ENCODE measurements at regions not wholly inside any gene's neighbourhood (a gene's known extent, or its start where the extent isn't known, plus 50 kb on each side); places are given as distances from the start of the nearest gene placed in this dataset.

GRCh38 chr17:34874478-34874877, 86.8 kb downstream of the CCT6B start:
- no peak for DNase-seq

DNA sequence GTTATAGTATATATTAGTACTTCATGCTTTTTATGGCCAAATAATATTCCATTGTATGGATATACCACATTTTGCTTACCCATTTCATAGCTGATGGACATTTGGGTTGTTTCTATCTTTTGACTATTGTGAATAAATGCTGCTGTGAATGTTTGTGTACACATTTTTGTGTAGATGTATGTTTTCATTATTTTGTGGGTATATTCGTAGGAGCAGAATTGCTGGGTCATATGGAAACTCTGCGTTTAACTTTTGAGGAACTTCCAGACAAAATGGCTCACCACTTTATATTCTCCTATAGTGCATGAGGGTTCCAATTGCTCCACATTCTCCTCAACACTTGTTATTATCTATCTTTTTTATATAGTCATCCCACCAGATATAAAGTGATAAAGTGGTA, 88.6 kb downstream of the CCT6B start:
- no peak for DNase-seq

DNA sequence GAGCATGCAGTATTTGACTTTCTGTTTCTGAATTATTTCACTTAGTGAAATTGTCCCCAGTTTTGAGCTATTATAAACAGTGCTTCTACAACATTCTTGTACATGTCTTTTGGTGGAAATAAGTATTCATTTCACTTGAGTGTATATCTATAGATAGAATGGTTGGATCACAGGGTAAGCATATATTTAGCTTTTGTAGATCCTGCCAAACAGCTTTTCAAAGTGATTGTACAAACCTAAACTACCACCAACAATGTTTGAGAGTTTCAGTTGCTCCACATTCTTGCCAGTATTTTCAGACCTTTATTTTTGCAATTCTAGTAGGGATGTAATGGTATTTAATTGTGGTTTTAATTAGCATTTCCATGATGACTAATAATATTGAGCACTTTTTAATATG, 91.6 kb downstream of the CCT6B start:
- no peak for DNase-seq

- no peak for DNase-seq
Measured at GRCh38 chr17:34865716-34866115, 95.5 kb downstream of the CCT6B start.

DNA sequence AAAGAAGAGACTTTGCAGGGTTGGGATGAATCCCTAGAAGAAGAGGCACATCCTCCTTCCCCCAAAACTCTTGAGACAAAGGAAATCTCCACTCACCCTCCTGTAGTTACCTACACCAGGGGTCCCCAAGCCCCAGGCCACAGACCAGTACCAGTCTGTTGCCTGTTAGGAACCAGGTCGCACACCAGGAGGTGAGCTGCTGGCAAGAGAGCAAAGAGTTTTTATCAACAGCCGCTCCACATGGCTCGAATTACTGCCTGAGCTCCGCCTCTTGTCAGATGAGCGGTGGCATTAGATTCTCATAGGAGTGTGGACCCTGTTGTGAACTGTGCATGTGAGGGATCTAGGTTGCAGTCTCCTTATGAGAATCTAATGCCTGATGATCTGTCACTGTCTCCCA, 98.9 kb downstream of the CCT6B start:
- no peak for DNase-seq

DNA sequence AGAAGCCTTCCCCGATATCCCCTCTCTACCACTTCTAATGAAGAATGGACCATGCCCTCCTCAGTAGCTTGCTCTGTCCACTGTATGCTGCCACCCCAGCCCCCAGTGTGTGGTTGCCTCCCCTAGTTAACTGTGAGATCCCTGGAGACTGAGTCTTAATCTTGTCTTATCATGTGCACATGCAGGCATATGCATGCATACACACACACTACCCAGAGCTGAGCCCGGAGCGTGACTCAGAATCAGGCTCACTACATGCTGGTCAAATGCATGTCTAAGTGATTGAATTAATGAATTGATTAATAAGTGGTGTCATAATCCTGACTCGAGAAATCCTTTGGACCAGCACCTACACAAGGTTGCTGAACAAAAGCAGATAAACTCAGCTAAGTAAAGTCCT, 99.4 kb downstream of the CCT6B start:
- no peak for DNase-seq

- no peak for DNase-seq
Measured at GRCh38 chr17:34859652-34860051, 101.6 kb downstream of the CCT6B start.

DNA sequence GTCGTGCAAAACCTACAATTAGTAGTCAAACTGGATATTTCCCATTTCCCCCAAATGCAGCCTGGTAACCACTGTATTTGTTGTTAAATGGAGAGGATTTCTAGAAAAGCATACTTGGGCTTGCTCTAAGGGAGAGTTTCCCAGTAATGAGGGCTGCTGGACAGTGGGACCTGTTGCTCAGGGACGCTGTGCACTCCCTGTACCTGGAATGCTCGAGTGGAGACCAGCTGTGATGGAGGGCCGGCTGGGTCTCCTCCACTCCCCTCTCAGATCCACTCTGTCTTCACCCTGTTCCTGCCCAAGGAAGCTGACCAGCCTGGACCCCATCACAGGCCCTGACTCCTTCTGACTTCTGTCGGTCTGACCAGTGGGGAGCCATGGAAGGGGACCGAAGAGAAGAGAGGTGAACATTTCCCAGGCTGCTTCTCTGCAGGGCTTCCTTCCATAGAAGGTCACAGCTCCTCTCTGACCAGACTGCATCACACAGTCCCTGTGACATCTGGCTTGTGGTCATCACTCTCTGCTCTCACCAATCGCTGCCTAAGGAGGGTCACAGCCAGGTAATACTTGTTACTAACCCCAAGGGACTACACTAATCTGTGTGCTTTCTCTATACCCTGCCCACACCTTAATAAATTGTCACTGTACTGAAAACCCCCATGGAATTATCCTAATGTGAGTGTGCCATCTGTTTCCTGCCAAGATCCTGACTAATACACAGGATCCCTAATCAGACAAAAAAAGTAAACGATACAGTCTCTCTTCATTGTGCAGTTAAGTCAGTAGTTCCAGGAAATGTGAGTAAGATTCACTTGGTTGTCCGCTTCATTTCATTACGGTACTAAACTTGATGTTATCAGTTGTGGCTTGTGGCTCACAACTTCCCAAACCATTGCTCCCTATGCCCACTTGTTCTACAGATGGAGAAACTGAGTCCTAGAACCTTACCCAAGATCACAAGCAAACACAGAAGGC, 102.4 kb downstream of the CCT6B start:
- DNase-seq = no peak

GRCh38 chr17:34853924-34854323, 107.3 kb downstream of the CCT6B start:
- DNase-seq = no peak

- no peak for DNase-seq
Measured at GRCh38 chr17:34852614-34853013, 108.6 kb downstream of the CCT6B start.

DNA sequence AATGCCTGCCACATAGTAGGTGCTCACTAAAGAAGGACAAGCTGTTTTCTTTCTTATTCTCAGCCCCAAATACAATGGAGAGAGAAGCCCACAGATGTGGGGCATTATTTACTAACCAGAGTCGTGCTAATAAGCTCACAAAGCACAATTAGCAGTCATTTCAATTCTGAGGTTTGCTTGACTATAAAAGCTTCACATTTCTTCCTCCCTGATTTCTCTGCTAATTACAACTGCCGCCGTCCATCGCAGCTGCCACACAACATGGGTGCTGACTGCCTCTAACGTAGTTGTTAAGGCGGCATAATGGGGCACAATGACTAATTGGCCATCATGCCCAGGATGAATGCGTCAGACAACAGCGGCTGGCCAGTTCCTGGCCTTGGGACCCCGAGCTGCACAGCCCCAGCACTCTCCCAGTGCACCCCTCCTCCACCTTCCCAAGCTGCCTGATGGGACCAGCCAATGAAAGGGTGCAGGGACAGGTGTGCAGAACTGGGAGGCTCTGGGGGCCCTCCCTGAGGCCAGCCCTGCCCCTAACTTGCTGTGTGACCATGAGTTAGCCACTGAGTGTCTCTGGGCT, 109.2 kb downstream of the CCT6B start:
- DNase-seq = no peak

GRCh38 chr17:34850964-34851363, 110.3 kb downstream of the CCT6B start:
- DNase-seq = no peak

GRCh38 chr17:34850023-34850422, 111.2 kb downstream of the CCT6B start:
- DNase-seq = no peak

DNA sequence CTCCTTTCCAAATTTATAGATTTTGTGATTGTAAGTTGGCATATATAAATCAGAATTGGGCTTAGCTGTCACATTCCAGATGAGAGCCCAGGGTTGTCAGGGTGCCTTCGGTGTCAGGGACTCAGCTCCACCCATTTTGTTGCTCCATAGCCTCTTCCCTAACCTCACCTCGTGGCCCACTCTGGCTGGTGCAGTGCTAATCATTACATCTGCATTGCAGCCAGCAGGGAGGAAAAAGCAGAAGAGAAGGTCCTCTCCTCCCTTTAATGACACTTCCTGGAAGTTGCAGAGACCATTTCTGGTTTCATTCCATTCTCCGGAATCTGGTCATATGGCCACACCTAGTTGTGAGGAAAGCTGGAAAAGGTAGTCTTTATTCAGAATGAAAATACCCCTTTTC, 113.3 kb downstream of the CCT6B start:
- no peak for DNase-seq

DNA sequence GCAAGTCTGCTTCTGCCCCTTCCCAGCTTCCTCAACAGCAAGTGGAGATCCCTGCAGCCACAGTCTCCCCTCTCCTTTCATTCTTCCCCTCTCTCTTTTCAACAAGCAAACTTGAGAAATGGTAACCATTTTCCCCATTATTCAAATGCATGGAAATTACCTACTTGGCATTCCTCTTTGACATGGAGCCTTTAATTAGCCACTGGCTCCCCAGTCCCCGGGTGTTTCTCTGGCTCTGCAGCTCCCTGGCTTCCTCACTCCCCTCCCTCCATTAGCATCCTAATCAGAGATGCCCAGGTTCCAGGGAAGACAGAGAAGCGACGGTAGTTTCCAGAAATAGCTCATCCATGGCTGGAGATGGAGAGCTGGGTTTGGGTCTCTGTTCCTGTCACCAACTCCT, 116.0 kb downstream of the CCT6B start:
- DNase-seq = no peak

DNA sequence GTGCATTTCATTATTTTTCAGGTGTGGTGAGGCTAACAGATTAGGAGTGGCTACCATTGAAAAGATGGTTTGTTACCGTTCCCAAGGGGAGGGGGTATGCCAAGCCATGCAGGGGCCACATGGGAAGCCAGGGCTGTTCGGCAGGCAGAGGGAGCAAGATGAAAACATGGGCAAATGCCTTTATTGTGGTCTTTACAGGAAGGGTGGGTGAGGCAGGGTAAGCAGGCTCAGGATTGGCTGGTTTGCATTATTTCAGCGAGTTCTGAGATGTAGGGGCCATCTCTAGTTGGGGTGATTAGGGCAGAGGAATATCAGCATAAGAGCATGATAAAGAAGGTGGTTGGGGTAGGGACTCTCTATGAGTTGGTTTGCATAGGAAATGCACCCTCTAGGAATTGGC, 117.6 kb downstream of the CCT6B start:
- no peak for DNase-seq

GRCh38 chr17:34842235-34842634, 119.0 kb downstream of the CCT6B start:
- DNase-seq = no peak

DNA sequence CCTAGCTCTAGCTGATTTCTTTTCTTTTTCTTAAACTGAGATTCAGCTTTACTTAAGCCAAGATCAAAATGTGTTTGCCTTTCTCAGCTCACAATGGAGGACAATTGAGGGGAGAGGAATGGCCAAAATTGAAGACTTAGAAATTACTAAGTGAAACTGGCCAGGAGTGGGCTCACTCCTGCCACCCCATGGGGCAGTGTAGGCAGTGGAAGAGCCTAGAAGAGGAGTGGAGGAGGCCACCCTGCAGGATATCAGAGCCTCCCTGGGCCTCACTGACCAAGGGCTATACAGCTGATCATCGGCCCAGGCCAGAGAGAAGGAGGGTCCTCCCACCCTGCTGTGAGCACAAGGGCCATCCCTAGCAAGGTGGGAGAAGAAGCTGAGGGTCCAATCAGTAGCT, 119.8 kb downstream of the CCT6B start:
- DNase-seq = no peak

DNA sequence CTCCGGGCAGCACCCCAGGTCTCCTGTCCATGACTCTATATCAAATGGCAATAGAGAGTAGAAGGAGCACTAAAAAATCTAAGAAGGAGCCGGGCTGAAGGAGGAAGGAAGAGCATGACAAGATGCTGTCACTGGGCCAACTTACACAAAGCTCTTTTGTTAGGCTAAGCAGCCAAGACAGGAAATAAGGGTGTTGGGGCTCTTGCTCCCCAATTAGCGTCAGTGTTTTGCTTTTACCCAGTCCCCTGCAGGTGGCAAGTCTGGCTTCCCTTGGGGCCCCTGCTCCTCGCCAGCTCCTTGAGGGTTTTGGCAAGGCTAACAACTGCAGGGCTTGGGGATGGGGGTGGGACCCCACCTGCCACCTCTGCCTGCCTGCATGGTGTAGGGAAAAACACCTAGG, 120.5 kb downstream of the CCT6B start:
- DNase-seq = peak in 1 of 4 experiments; percentile 6

- no peak for DNase-seq
Measured at GRCh38 chr17:34837876-34838478, 123.3 kb downstream of the CCT6B start.

GRCh38 chr17:34832376-34832775, 128.9 kb downstream of the CCT6B start:
- no peak for DNase-seq

DNA sequence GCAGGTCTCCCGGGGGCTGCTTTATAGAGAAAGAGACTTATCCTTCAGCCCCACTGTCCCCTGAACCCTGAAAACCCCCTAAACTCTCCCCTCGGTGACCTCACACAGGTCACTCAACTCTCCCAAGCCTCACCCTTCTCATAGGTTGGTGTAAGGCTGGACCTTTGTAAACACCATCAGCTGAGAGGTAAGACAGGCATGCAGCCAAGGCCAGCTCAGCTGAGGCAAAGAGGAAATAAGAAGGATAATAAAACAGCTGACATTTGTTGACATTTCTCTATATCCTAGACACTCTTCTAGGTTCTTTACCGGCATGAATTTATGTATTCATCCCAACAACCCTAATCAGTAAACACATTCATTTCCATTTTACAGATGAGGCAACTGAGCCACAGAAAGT, 134.3 kb downstream of the CCT6B start:
- no peak for DNase-seq

GRCh38 chr17:34826332-34826731, 134.9 kb downstream of the CCT6B start:
- DNase-seq = no peak

DNA sequence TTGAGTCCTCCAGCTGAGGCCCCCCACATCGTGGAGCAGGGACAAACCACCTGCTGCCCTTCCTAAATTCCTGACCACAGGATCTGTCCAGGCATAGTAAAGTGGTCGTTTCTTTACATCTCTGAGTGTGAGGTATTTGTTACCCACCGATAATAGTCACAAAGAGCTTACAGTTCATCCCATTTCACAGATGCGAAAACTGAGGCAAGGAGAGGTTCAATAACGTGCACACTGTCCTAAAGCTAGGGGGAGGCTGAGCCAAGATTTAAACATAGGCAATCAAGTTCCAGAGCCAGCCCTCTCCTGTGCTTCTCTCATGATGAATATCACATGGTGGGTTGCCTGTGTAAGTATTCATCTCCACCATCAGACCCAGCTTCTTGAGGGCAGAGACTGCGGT, 135.4 kb downstream of the CCT6B start:
- DNase-seq = no peak

All from activated naive CD4-positive, alpha-beta T cell (primary cell).